ENCODE measurements at regions not wholly inside any gene's neighbourhood (a gene's known extent, or its start where the extent isn't known, plus 50 kb on each side); places are given as distances from the start of the nearest gene placed in this dataset.

DNA sequence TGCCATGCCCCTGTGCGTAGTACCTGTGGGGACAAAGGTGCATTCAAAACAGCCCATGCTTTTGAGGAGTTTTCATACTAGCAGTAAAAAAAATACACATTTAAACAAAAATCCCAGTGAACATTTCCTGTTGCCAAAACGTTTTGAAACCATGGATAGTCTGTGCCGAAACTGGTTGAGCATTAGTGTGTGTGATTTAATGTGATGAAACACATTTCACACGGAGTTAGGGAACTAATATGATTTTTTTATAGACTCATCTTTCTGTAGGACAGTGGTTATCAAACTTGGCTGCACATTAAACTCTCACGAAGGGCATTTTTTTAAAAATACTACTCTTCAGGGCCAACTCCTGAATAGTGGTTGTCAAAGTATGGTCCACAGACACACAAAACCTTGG lies 111.8 kb upstream of the CREB5 start:
- FAIRE-seq (no peak), DNase-seq (ENCODE audit: low read depth in 1 of 2, low spot score in 1 of 2) (no peak), ATAC-seq (no peak)
- WGBS (ENCODE audit: missing lambda C conversion rate) = 38% methylated on average over 5 of the region's 5 CpGs
- no peak overlapping the region for H3K4me3 ChIP-seq
- no peak overlapping the region for H3K27ac ChIP-seq
- peaks cover 8% of the 10 kb centered on the region; the same call in 1 of the 3 replicates for H3K4me1 ChIP-seq
- POLR2A ChIA-PET = no interaction called here
- TF ChIP-seq HOXB13 (CRISPR knock-in tag; IDR thresholded peaks at IDR 0.05; ENCODE audit: low read depth) = no peak
- no peak for TF ChIP-seq POLR2AphosphoS2 (conservative IDR thresholded peaks at IDR 0.05; ENCODE audit: low read length)
- no peak for TF ChIP-seq JUN (IDR thresholded peaks at IDR 0.05)
- no peaks in the 10 kb centered on the region for H3K9me3 ChIP-seq
- no peak overlapping the region for H3K4me2 ChIP-seq
- CTCF ChIA-PET = interaction anchor here (1.6 to 2.5 kb wide), 4 partner anchors 11 to 88 kb away, joined by 5 to 15 read pairs (median 8); no protein-coding TSS in a partner anchor

DNA sequence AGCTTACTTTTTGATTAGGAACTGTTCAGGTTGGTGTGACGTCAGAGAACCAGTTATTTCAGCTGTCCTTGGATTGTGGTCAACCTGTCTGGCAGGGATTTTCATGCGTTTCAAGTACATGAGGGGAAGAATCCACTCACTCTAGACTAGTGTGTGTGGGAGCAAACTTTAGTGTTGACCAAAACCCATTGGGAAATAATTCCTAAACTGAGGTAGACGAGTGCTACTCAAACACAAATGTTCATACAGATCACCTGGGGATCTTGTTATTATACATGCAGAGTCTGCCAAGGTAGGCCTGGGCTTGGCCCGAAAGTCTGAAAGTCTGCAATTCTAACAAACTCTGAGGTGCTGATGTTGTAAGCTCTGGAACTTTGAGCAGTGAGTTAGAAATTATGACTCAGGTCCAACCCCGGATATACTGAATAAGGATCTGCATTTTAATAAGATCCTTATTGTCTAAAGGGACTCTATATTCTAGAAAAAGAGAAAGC lies 111.1 kb upstream of the CREB5 start:
- DNase-seq (ENCODE audit: low read depth in 1 of 2, low spot score in 1 of 2) = no peak
- POLR2A ChIA-PET = interaction anchor here (0.6 kb wide), 1 partner anchor 1019 kb away, joined by 3 read pairs; no protein-coding TSS in a partner anchor
- Histone ChIP-seq H3K4me3 (no peak overlapping the region), H3K27ac (no peak overlapping the region), H3K4me2 (no peak overlapping the region), H3K4me1 (peaks cover 8% of the 10 kb centered on the region; the same call in 1 of the 3 replicates), H3K9me3 (no peaks in the 10 kb centered on the region)
- FAIRE-seq = no peak
- CTCF ChIA-PET = interaction anchor here (1.7 to 2.0 kb wide), 3 partner anchors 10 to 236 kb away, joined by 4 to 8 read pairs (median 5); no protein-coding TSS in a partner anchor
- ATAC-seq = no peak
- TF ChIP-seq E2F6 (IDR thresholded peaks at IDR 0.05; ENCODE audit: borderline replicate concordance, low read depth) = no peak
- 77% methylated on average over 5 of the region's 5 CpGs for WGBS (ENCODE audit: missing lambda C conversion rate)

DNA sequence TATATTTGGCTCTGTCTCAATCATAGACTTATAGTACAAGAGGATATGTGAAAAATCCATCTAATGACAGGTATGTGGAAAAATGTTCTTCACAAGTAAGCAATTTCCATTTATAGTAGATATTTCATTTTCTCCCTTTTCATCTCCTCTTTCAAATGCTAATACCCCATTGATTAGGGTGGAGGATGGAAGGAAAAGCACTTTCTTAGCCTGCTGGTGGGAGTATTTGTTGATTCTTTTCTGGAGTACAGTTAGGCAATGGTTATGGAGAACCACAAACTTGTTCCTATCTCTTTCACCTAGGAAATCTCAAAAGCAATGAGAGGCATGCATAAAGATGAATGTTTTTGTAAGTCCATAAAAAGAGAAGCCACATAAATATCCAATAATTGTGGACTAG lies 108.0 kb upstream of the CREB5 start:
- Histone ChIP-seq H3K4me1 (peaks cover 8% of the 10 kb centered on the region; the same call in 1 of the 3 replicates), H3K27ac (no peak overlapping the region), H3K4me3 (no peak overlapping the region), H3K9me3 (no peaks in the 10 kb centered on the region), H3K4me2 (no peak overlapping the region)
- FAIRE-seq = no peak
- TF ChIP-seq FOSB (CRISPR knock-in tag; IDR thresholded peaks at IDR 0.05) = no peak
- no peak for TF ChIP-seq PBX3 (IDR thresholded peaks at IDR 0.05)
- TF ChIP-seq HEYL (CRISPR knock-in tag; IDR thresholded peaks at IDR 0.05) = no peak
- TF ChIP-seq, protein P1, sequence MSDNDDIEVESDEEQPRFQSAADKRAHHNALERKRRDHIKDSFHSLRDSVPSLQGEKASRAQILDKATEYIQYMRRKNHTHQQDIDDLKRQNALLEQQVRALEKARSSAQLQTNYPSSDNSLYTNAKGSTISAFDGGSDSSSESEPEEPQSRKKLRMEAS (IDR thresholded peaks at IDR 0.05) = no peak
- no peak for TF ChIP-seq RAD21 (conservative IDR thresholded peaks at IDR 0.05 in 1 of 2, IDR thresholded peaks at IDR 0.05 in 1 of 2)
- TF ChIP-seq ATOH8 (CRISPR knock-in tag; IDR thresholded peaks at IDR 0.05; ENCODE audit: low read depth) = no peak
- TF ChIP-seq ESRRA (IDR thresholded peaks at IDR 0.05; ENCODE audit: borderline replicate concordance, low read length) = no peak
- CTCF ChIA-PET = interaction anchor here (1.4 kb wide), 1 partner anchor 43 kb away, joined by 4 read pairs; no protein-coding TSS in a partner anchor
- POLR2A ChIA-PET = no interaction called here
- ATAC-seq = no peak
- no peak for DNase-seq (ENCODE audit: low read depth in 1 of 2, low spot score in 1 of 2)

GRCh38 chr7:28309704-28310459 lies 102.4 kb upstream of the CREB5 start:
- no peak for TF ChIP-seq CHD2 (IDR thresholded peaks at IDR 0.05; ENCODE audit: low read length, partially characterized antibody)
- no peak for TF ChIP-seq NFE2L2 (conservative IDR thresholded peaks at IDR 0.05; ENCODE audit: low read length)
- no peak for TF ChIP-seq FOXS1 (CRISPR knock-in tag; IDR thresholded peaks at IDR 0.05)
- no peak for TF ChIP-seq ZFP36 (IDR thresholded peaks at IDR 0.05; ENCODE audit: borderline replicate concordance, partially characterized antibody)
- no peak for TF ChIP-seq GATA3 (IDR thresholded peaks at IDR 0.05; ENCODE audit: borderline replicate concordance)
- TF ChIP-seq CBX2 (IDR thresholded peaks at IDR 0.05; ENCODE audit: borderline replicate concordance, low read depth) = no peak
- no peak for TF ChIP-seq MYC (IDR thresholded peaks at IDR 0.05; ENCODE audit: borderline replicate concordance, low read length)
- TF ChIP-seq MAFK (IDR thresholded peaks at IDR 0.05; ENCODE audit: partially characterized antibody) = no peak
- no peak for TF ChIP-seq KDM5A (IDR thresholded peaks at IDR 0.05)
- TF ChIP-seq FOSL2 (IDR thresholded peaks at IDR 0.05) = no peak
- no peak for TF ChIP-seq FOSL2 (CRISPR knock-in tag; IDR thresholded peaks at IDR 0.05)
- TF ChIP-seq CBX8 (IDR thresholded peaks at IDR 0.05) = no peak
- TF ChIP-seq RCOR1 (IDR thresholded peaks at IDR 0.05; ENCODE audit: low read depth, low read length) = no peak
- no peak for TF ChIP-seq CEBPB (IDR thresholded peaks at IDR 0.05)
- no peak for TF ChIP-seq RARB (CRISPR knock-in tag; IDR thresholded peaks at IDR 0.05)
- no peak for TF ChIP-seq SMC3 (IDR thresholded peaks at IDR 0.05)
- TF ChIP-seq RFX5 (IDR thresholded peaks at IDR 0.05) = no peak
- no peak for TF ChIP-seq JUNB (IDR thresholded peaks at IDR 0.05)
- TF ChIP-seq SREBF2 (IDR thresholded peaks at IDR 0.05) = no peak
- TF ChIP-seq HOXB13 (CRISPR knock-in tag; IDR thresholded peaks at IDR 0.05; ENCODE audit: low read depth) = no peak
- no peak overlapping the region for H3K4me2 ChIP-seq
- H3K4me3 ChIP-seq = no peak overlapping the region
- 0 out of 3 replicates have a peak, but pooled peaks cover 3% of the 10 kb centered on the region for H3K9me3 ChIP-seq
- no peak overlapping the region for H3K27ac ChIP-seq
- peaks cover 3% of the 10 kb centered on the region; the same call in 1 of the 3 replicates for H3K4me1 ChIP-seq
- ChIA-PET CTCF (interaction anchor here (0.6 to 1.4 kb wide), 4 partner anchors 11 to 389 kb away, joined by 3 to 5 read pairs (median 3); no protein-coding TSS in a partner anchor), POLR2A (no interaction called here)
- no peak for FAIRE-seq
- no peak for DNase-seq (ENCODE audit: low read depth in 1 of 2, low spot score in 1 of 2)
- ATAC-seq = no peak
- 38% methylated on average over 4 of the region's 4 CpGs for WGBS (ENCODE audit: missing lambda C conversion rate)

All from A549 (cell line).